ENCODE measurements at regions not wholly inside any gene's neighbourhood (a gene's known extent, or its start where the extent isn't known, plus 50 kb on each side); places are given as distances from the start of the nearest gene placed in this dataset.

GRCh38 chr1:218666263-218666662, 321.1 kb downstream of the TGFB2 start:
- no peak for DNase-seq (ENCODE audit: low read depth)

GRCh38 chr1:218667781-218668516, 322.8 kb downstream of the TGFB2 start:
- peak; percentile 25 for DNase-seq (ENCODE audit: low read depth)
- H3K4me3 ChIP-seq (ENCODE audit: low read depth, low read length), result no peak overlapping the region
- TF ChIP-seq CTCF (IDR thresholded peaks at IDR 0.05; ENCODE audit: insufficient read depth, low read length), result no peak

More at GRCh38 chr1:218666263-218666662, 321.1 kb downstream of the TGFB2 start:
- no peak overlapping the region for H3K4me3 ChIP-seq (ENCODE audit: low read depth, low read length)
- TF ChIP-seq CTCF (IDR thresholded peaks at IDR 0.05; ENCODE audit: insufficient read depth, low read length), result no peak

GRCh38 chr1:218669431-218669830, 324.3 kb downstream of the TGFB2 start:
- H3K4me3 ChIP-seq (ENCODE audit: low read depth, low read length), result no peak overlapping the region
- peak; percentile 54 for DNase-seq (ENCODE audit: low read depth)
- TF ChIP-seq CTCF (IDR thresholded peaks at IDR 0.05; ENCODE audit: insufficient read depth, low read length), result no peak

DNA sequence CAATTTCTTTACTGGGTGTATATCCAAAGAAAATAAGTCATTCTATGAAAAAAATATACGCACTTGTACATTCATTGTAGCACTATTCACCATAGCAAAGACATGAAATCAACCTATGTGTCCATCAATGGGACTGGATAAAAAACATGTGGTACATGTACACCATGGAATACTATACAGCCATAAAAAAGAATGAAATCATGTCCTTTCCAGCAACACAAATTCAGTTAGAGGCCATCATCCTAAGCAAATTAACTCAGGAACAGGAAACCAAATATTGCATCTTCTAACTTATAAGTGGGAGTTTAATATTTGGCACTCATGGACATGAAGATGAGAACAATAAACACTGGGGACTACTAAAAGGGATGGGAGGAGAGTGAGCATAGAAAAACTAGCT, 325.7 kb downstream of the TGFB2 start:
- no peak for TF ChIP-seq CTCF (IDR thresholded peaks at IDR 0.05; ENCODE audit: insufficient read depth, low read length)
- no peak overlapping the region for H3K4me3 ChIP-seq (ENCODE audit: low read depth, low read length)
- no peak for DNase-seq (ENCODE audit: low read depth)

DNA sequence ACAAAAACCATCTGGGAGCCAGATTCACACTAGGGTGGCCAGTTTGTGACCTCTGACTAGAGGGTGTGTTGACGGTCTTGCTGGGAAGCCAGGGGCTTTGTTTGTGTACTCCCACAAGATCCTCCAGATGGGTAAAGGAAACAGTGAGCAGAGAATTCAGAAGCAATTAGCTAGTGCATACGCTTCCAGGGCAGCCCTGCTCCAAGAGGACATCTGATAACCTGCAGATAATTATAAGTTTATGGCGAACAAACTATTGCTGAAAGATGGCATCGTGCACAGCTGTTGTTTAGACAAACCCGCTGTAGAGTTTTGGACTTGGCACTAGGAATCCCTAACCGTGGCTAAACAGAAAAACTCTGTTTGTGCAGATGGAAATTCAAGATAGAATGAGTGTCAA, 326.4 kb downstream of the TGFB2 start:
- DNase-seq (ENCODE audit: low read depth), result no peak
- TF ChIP-seq CTCF (IDR thresholded peaks at IDR 0.05; ENCODE audit: insufficient read depth, low read length), result no peak

GRCh38 chr1:218673170-218673569, 328.0 kb downstream of the TGFB2 start:
- no peak for TF ChIP-seq CTCF (IDR thresholded peaks at IDR 0.05; ENCODE audit: insufficient read depth, low read length)
- DNase-seq (ENCODE audit: low read depth), result no peak
- no peak overlapping the region for H3K4me3 ChIP-seq (ENCODE audit: low read depth, low read length)

More for the DNA sequence above, 326.4 kb downstream of the TGFB2 start:
- no peak overlapping the region for H3K4me3 ChIP-seq (ENCODE audit: low read depth, low read length)

All from fibroblast of the aortic adventitia (primary cell).